Neutrophil (primary cell): ENCODE measurements at regions not wholly inside any gene's neighbourhood (a gene's known extent, or its start where the extent isn't known, plus 50 kb on each side); places are given as distances from the start of the nearest gene placed in this dataset.

ENCODE experiments used
- H3K27ac ChIP-seq: fragments of 200-600 bp; sonication (generic); 2 replicates; pipeline ENCODE4 v1.5.1; 2016; ENCODE audit warnings: mild to moderate bottlenecking, moderate library complexity
- H3K27me3 ChIP-seq: fragments of 200-600 bp; sonication (generic); 2 replicates; pipeline ENCODE4 v1.6.0; 2016; ENCODE audit warnings: mild to moderate bottlenecking
- H3K36me3 ChIP-seq: fragments of 200-600 bp; sonication (generic); 2 replicates; pipeline ENCODE4 v1.5.1; 2017
- H3K4me1 ChIP-seq, 2 experiments: fragments of 200-600 bp in 1 of 2; sonication (generic) in 1 of 2; 1 replicate in 1 of 2; 2 replicates in 1 of 2; pipeline versions ENCODE4 v1.5.1 to v1.6.1; 2013 to 2016; ENCODE audit warnings: low read depth in 1 of 2, low read length in 1 of 2, mild to moderate bottlenecking in 1 of 2, moderate library complexity in 1 of 2; ENCODE audit not compliant: control insufficient read depth in 1 of 2, insufficient read depth in 1 of 2
- H3K4me3 ChIP-seq, 2 experiments: fragments of 200-600 bp in 1 of 2; sonication (generic) in 1 of 2; 1 replicate in 1 of 2; 2 replicates in 1 of 2; pipeline ENCODE4 v1.5.1; 2013 to 2016; ENCODE audit warnings: low read depth in 1 of 2, low read length in 1 of 2, mild to moderate bottlenecking in 1 of 2, moderate library complexity in 1 of 2
- H3K9me3 ChIP-seq: fragments of 200-600 bp; sonication (generic); 2 replicates; pipeline ENCODE4 v1.5.1; 2016
- CTCF ChIP-seq: fragments of 200-600 bp; sonication (generic); IDR thresholded peaks from 2 replicates; pipeline ENCODE4 v1.5.1; 2016; ENCODE audit warnings: antibody characterized with exemption

- H3K9me3 ChIP-seq = no peaks in the 10 kb centered on the region
- H3K36me3 ChIP-seq = no peaks in the 10 kb centered on the region
- no peak for TF ChIP-seq CTCF
- no peak overlapping the region for H3K4me3 ChIP-seq
- no peak overlapping the region for H3K27ac ChIP-seq
- H3K4me1 ChIP-seq = no peaks in the 10 kb centered on the region
- peaks cover 34% of the 10 kb centered on the region for H3K27me3 ChIP-seq
These were observed 203.7 kb downstream of the NXNL2 start for GRCh38 chr9:88738709-88739108.

DNA sequence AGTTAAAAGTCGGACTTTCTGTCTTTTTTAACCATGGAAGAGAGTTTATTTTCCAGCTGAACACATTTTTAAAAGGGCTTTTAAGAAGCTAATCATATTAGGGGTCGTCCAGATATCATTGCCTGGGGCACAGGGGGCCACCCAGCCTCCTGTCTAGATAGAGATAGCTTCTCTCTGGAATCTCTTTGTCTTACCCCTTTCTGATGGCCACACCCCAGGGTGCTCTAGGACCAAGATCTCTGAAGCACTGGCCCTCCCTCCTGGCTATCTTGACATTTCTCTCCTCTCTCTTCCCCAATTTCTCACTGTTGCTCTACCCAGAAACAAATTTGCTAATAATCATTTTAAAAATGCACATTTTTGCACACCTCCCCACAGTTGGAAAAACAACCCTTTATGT, 204.4 kb downstream of the NXNL2 start:
- no peaks in the 10 kb centered on the region for H3K36me3 ChIP-seq
- TF ChIP-seq CTCF = no peak
- H3K27me3 ChIP-seq = peaks cover 30% of the 10 kb centered on the region

GRCh38 chr9:88740844-88741243, 205.9 kb downstream of the NXNL2 start:
- Histone ChIP-seq H3K36me3 (no peaks in the 10 kb centered on the region), H3K9me3 (no peaks in the 10 kb centered on the region), H3K27me3 (peaks cover 23% of the 10 kb centered on the region), H3K4me1 (no peaks in the 10 kb centered on the region), H3K4me3 (no peak overlapping the region), H3K27ac (no peak overlapping the region)
- TF ChIP-seq CTCF = no peak

More for the DNA sequence above, 204.4 kb downstream of the NXNL2 start:
- Histone ChIP-seq H3K9me3 (no peaks in the 10 kb centered on the region), H3K4me3 (no peak overlapping the region), H3K27ac (no peak overlapping the region), H3K4me1 (no peaks in the 10 kb centered on the region)

GRCh38 chr9:88741335-88741734, 206.4 kb downstream of the NXNL2 start:
- no peaks in the 10 kb centered on the region for H3K9me3 ChIP-seq
- no peak overlapping the region for H3K4me3 ChIP-seq
- H3K27ac ChIP-seq = no peak overlapping the region
- H3K4me1 ChIP-seq = no peaks in the 10 kb centered on the region
- TF ChIP-seq CTCF = no peak
- peaks cover 23% of the 10 kb centered on the region for H3K27me3 ChIP-seq
- no peaks in the 10 kb centered on the region for H3K36me3 ChIP-seq

DNA sequence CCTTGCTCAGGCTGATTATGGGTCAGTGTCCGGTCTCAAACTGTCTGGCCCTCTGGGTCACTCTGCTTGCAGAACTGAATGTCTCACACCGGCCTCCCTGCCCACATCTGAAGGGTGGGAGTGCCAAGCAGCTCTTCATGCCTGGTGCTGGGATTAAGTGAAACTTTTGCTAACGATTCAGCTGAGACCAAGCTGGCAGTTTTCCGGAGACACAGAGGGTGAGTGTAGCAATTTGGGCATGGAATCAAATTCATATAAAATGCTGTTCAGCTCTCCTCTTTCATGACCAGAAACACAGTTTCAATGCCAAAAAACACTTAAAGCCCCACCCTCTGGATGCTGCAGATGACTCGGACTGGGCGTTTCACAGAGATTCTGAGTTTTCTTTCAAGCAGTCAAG, 207.5 kb downstream of the NXNL2 start:
- peaks cover 16% of the 10 kb centered on the region for H3K27me3 ChIP-seq

More for the DNA sequence above, 207.5 kb downstream of the NXNL2 start:
- Histone ChIP-seq H3K4me3 (no peak overlapping the region), H3K27ac (no peak overlapping the region), H3K36me3 (no peaks in the 10 kb centered on the region), H3K4me1 (no peaks in the 10 kb centered on the region), H3K9me3 (no peaks in the 10 kb centered on the region)
- TF ChIP-seq CTCF = no peak
